ENCODE measurements at regions not wholly inside any gene's neighbourhood (a gene's known extent, or its start where the extent isn't known, plus 50 kb on each side); places are given as distances from the start of the nearest gene placed in this dataset.

DNA sequence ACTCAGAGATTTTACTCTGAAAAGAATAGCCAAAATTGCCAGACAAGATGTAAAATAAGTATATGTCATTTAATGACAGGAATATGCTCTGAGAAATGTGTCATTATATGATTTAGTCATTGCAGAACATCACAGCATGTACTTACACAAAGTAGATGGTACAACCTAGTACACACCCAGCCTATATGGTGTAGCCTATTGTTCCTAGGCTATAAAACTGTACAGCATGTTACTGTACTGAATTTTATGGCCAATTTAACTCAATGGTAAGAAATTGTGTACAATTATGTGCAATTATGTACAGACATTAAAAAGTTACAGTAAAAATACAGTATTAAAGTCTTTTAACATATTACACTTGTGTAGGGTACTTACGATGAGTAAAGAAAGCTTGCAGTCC is 311.9 kb upstream of the EPHA7 start:
- Histone ChIP-seq H3K27me3 (no peaks in the 10 kb centered on the region), H3K4me3 (replicated peaks in 1 of 3) (no peak overlapping the region), H3K27ac (no peak overlapping the region), H3K36me3 (no peaks in the 10 kb centered on the region), H3K4me1 (no peaks in the 10 kb centered on the region), H3K9me3 (no peaks in the 10 kb centered on the region)
- 60 to 67% methylated on average over 1 of the region's 1 CpG for WGBS, 2 donors
- DNase-seq = no peak
- intact Hi-C loops (cut with DNase I) = no loop called here
- TF ChIP-seq POLR2A (IDR thresholded peaks at IDR 0.05) = no peak
- TF ChIP-seq, protein P1, sequence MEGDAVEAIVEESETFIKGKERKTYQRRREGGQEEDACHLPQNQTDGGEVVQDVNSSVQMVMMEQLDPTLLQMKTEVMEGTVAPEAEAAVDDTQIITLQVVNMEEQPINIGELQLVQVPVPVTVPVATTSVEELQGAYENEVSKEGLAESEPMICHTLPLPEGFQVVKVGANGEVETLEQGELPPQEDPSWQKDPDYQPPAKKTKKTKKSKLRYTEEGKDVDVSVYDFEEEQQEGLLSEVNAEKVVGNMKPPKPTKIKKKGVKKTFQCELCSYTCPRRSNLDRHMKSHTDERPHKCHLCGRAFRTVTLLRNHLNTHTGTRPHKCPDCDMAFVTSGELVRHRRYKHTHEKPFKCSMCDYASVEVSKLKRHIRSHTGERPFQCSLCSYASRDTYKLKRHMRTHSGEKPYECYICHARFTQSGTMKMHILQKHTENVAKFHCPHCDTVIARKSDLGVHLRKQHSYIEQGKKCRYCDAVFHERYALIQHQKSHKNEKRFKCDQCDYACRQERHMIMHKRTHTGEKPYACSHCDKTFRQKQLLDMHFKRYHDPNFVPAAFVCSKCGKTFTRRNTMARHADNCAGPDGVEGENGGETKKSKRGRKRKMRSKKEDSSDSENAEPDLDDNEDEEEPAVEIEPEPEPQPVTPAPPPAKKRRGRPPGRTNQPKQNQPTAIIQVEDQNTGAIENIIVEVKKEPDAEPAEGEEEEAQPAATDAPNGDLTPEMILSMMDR (IDR thresholded peaks at IDR 0.05) = no peak

DNA sequence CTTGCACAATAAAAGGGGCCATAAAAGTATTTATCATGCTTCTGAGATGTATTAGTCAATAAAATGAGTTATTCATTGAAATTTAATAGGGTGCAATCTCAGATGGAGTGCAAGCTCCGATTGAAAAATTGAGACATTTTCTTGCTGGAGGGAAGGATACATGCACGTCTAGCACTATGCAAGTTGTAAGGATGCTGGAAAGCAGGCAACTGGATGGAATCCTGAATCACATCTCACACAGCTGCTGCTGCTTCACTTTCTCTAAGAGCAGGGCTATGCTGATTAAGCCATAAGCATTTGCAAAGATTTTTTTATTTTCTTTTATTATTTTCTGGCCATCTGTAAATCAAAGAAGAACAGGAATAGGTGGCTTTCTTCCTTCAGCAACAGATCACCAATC is 308.8 kb upstream of the EPHA7 start:
- H3K9me3 ChIP-seq = no peaks in the 10 kb centered on the region
- intact Hi-C loops (cut with DNase I) = no loop called here
- H3K36me3 ChIP-seq = no peaks in the 10 kb centered on the region
- no peak for DNase-seq
- H3K27me3 ChIP-seq = no peaks in the 10 kb centered on the region
- 66 to 72% methylated on average over 2 of the region's 2 CpGs for WGBS, 2 donors
- no peak overlapping the region for H3K27ac ChIP-seq
- TF ChIP-seq, protein P1 (IDR thresholded peaks at IDR 0.05) = no peak
- no peak for TF ChIP-seq POLR2A (IDR thresholded peaks at IDR 0.05)
- no peak overlapping the region for H3K4me3 ChIP-seq (replicated peaks in 1 of 3)
- no peaks in the 10 kb centered on the region for H3K4me1 ChIP-seq

DNA sequence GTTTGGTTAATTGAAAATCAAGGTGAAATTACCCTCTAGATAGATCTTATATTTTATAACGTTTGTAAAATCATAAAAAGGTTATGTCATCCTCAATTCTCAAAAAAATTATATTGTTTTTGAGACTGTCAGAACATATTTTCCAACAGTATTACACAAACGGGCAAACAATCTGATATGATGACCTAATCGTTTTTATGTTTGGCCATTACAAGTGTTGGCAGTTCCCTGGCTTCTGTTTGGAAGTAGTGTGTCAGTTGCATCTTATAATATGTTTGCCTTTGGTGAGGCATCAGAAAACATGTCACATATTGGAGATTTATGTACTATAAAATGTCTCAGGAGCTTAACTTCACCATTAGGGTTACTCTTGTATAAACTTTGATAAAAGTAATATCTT is 308.1 kb upstream of the EPHA7 start:
- no peak for DNase-seq
- Histone ChIP-seq H3K27me3 (no peaks in the 10 kb centered on the region), H3K4me3 (replicated peaks in 1 of 3) (no peak overlapping the region), H3K36me3 (no peaks in the 10 kb centered on the region), H3K27ac (no peak overlapping the region), H3K4me1 (no peaks in the 10 kb centered on the region), H3K9me3 (no peaks in the 10 kb centered on the region)
- TF ChIP-seq, protein P1 (IDR thresholded peaks at IDR 0.05) = no peak
- TF ChIP-seq POLR2A (IDR thresholded peaks at IDR 0.05) = no peak
- 67 to 71% methylated on average over 3 of the region's 3 CpGs for WGBS, 2 donors
- intact Hi-C loops (cut with DNase I) = no loop called here

DNA sequence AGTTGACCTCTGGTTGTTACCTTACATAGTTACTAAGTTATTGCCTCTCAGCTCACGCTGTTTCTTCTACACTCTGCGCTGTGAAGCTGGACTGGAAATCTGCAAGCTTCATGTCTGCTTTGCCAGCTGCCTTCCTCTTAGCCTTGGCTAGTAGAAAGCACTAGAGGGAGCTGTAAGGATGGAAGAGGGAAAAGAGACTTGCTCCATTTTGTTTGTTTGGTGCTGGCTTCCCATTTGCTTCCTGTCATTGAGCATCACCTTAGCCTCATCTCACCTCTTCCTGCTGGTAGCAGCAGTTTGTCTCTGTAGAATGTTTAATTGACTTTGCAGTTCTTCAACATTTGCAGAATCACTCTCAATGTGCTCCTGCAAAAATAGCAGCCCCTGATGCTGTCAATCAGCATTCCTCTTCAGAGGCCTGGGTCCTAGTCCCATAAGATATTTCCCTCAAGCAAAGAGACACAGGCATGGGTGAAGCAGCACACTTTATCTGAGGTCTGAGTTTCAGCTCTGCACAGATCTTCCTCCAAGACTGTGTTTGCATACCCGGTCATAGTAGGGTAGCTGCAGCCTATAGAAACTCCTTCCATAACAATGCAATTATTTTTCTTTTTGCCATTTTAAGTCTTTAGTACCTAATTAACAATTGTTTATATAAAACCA is 302.2 kb upstream of the EPHA7 start:
- Histone ChIP-seq H3K27ac (no peak overlapping the region), H3K9me3 (no peaks in the 10 kb centered on the region), H3K4me1 (no peaks in the 10 kb centered on the region), H3K4me3 (replicated peaks in 1 of 3) (no peak overlapping the region), H3K36me3 (no peaks in the 10 kb centered on the region), H3K27me3 (no peaks in the 10 kb centered on the region)
- DNase-seq = no peak
- WGBS, 2 donors = 78 to 81% methylated on average over 3 of the region's 3 CpGs
- intact Hi-C loops (cut with DNase I) = no loop called here
- TF ChIP-seq, protein P1 (IDR thresholded peaks at IDR 0.05) = no peak
- no peak for TF ChIP-seq POLR2A (IDR thresholded peaks at IDR 0.05)

DNA sequence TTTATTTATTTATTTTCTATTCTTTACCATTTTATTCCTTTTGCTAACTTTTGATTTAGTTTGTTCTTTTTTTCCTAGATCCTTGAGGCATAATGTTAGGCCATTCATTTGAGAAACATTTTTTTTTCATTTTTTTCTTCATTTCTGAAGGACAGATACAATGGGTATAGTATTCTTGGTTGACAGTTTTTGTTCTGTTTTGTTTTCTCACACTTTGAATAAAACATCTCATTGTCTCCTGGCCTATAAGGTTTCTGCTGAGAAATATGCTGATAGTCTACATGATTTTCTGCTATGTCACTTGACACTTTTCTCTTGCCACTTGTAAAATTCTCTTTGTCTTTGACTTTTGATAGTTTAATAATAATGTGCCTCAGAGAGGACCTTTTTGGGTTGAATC is 294.6 kb upstream of the EPHA7 start:
- TF ChIP-seq POLR2A (IDR thresholded peaks at IDR 0.05) = no peak
- TF ChIP-seq, protein P1 (IDR thresholded peaks at IDR 0.05) = no peak

More for the DNA sequence above, 294.6 kb upstream of the EPHA7 start:
- DNase-seq = no peak
- Histone ChIP-seq H3K4me3 (replicated peaks in 1 of 3) (no peak overlapping the region), H3K27me3 (no peaks in the 10 kb centered on the region), H3K9me3 (no peaks in the 10 kb centered on the region), H3K27ac (no peak overlapping the region), H3K4me1 (no peaks in the 10 kb centered on the region), H3K36me3 (no peaks in the 10 kb centered on the region)
- intact Hi-C loops (cut with DNase I) = no loop called here

Measured in thyroid gland (tissue), 4 donors.